GM21529 (cell line): ENCODE measurements at regions not wholly inside any gene's neighbourhood (a gene's known extent, or its start where the extent isn't known, plus 50 kb on each side); places are given as distances from the start of the nearest gene placed in this dataset.
A peak's percentile ranks its signal among the peaks of the same experiment; 100 is the strongest.

Experiments
- ATAC-seq: cut with Tn5 transposase; IDR thresholded peaks from one replicate; pipeline ENCODE4 v1.9.1; 2021; ENCODE audit not compliant: unreplicated experiment

DNA sequence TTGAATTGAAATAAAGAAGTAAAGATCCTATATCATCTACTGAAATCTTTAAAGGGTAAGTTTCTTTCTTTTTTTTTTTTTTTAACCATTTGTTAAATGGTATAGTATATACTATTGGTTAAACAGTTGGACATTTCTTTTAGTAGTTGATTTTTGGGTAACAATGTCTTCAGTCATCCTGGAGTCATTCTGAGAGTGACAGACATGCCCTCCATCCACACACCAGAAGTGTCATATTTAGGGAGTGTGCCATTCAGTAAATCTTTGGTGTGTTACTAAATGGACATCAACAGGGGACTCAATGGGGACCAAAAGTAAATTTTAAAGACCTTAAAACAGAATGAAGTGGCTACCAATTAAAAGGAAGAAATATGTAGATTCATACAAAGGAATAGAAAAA is 50.8 kb upstream of the SLC39A10 start:
- ATAC-seq = no peak

DNA sequence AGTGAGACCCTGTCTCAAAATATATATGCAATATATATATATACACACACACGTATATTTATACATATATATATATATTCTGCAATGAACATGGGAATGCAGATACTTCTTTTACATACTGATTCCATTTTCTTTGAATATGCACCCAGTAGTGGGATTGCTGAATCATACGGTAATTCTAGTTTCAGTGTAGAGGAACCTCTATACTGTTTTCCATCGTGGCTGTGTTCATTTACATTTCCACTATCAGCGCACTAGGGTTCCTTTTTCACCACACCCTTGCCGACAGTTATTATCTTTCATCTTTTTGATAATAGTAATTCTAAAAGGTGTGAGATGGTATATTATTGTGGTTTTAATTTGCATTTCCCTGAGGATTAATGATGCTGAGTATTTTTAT is 52.3 kb upstream of the SLC39A10 start:
- ATAC-seq = no peak

DNA sequence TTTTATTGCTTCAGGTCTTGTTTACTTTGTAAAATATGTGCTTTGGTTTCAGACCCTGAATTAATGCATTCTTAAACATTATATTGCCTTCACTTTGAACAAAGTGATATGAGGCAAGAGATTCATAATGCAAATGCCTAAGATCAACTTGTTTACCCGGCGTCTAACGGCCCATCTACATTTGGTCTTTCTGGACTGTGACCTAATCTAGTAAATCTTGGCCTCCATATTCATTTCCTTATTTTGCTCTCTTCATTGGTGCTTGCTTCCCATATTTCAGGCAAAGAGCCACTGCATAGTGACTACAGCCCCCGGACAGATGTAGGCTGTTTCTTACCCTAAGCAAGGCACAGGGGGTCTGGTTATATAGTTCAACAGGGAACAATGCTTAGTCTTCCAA is 53.0 kb upstream of the SLC39A10 start:
- no peak for ATAC-seq

DNA sequence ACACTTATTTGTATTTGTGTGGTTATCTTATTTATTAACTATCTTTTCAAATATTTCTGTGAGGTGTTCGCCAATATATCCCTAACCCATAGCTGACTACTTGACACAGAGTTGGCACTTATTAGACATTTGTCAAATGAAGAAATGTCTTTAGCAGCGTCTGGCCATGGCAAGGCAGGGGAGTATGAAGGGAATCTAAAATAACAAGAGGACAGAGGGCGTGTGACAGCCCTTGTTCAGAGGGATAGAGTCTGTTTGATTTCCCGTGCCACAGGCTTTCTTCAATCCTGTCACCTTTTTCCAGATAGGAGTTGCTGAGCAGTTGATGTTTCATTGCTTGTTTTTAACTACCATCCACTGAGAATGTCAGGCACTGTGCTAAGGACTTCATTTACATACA is 53.6 kb upstream of the SLC39A10 start:
- no peak for ATAC-seq

DNA sequence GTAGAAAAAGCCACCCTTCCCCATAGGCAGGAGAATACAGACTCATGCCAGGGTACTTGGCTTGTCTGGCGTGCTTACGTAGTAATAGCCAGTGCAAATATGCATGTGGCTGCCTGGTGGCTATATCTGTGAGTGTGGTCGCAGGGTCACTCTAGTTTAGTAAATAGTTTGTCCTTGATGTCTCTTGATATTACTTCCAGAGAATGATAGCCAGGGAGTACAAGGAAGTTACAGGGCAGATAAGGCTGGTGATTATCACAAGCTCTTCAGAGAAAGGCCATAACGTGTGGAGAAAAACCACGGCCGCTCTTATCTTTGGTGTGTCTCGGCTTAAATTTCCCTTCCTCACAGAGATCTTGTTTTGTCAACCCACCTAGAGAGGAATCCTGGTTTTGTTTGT is 54.3 kb upstream of the SLC39A10 start:
- ATAC-seq = no peak

DNA sequence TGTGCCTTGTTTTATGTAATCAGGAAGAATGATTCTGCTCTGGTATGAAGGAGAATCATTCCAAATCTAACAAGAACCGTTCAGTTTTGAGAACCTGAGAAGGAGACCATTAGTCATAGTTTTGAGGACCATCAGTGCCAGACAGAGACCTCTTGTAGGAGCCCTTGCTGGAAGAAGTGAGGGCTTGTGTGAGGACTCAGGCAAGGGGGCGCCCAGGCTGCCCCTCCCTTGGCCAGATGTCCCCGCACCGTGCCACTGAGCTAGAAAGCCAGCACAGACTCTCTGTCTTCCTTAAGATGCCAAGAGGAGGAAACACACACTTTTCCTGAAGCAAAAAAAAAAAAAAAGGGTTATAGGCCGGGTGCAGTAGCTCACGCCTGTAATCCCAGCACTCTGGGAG is 55.7 kb upstream of the SLC39A10 start:
- no peak for ATAC-seq

DNA sequence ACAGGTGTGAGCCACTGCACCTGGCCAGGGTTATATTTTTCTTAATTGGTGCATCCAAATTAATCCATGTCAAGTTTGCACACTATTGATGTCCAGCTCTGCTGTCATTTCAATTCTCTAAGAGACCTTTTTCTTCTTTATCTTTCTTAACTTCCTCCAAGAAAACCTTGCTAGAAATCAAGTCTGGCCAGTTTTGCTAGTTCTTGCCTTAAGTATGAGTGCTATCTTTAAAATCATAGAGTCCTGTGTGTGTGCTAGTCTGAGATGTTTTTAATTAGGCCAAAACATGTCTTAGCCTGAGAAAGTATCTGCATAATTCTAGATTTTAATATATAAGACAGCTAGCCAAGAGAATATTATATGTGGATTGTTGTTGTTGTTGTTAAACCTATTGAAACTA is 56.2 kb upstream of the SLC39A10 start:
- no peak for ATAC-seq

DNA sequence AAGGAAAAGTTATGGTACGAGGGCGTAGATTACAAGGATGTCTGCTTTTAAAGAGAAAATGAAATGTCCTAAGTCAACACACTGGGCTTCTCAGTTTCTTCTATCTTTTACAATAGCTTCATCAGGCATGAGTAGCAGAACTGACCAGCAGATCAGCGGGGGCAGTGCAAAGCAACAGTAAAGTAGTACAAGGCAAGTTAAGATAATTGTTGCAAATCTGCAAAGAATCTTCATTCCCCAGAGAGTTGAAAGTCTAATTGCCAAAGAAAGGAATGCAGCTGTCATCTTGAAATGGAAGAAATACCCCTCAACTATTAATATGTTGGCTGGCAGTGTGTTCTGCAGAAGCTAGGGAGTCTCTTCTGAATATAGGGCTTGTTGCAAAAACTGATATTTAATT is 60.2 kb upstream of the SLC39A10 start:
- ATAC-seq = no peak

DNA sequence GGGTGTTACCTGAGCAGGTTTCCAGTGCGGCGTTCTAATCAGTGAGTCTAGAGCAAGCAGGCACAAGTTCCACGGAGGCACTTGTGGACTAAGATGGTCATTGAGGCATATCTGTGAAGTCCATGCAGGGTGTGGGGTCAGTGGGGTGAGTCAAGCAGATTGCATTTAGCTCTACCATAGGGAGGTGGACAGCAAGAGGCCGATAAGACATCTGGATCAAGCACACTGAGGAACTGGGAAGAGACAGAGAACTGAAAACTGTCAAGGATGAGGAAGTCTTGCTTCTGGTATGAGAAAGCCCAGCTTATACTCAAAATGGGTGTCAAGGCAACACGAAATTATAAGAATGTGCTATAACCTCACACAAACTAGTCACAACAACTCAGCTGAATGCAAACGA is 61.2 kb upstream of the SLC39A10 start:
- ATAC-seq = peak; percentile 58

DNA sequence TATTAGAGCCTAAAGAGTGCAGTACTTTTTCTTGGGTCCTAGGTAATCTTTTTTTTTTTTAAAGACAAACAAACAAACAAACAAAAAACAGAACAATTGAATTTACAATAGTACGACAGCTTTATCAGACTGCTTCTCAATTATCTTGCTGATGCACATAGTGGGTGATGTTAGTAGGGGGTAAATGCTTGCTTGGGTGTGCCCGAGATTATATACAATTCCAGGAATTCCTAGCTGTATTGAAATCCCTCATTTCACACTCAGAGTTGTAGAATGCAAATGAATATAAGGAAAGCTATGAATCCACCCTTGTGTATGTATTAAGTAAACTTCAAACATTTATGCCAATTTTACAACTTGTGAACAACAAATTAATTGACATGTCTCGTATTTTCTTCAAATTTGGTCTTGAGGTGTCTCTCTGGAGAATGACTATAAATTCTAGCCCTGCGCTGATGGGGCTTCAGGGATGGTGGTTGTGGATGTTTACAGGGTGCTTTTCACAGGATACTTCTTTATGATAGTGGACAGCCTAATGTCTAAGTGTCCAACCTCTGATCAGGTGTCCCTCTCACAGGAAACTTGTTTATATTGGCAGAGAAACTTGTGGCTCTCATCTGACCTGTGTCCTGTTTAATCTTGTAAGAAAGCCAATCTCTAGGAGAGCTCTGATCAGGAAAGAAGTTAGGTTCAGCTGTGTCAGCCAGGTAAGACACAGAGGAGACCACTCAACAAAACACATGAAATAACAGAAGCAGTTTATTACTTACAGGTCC is 61.9 kb upstream of the SLC39A10 start:
- ATAC-seq = no peak

DNA sequence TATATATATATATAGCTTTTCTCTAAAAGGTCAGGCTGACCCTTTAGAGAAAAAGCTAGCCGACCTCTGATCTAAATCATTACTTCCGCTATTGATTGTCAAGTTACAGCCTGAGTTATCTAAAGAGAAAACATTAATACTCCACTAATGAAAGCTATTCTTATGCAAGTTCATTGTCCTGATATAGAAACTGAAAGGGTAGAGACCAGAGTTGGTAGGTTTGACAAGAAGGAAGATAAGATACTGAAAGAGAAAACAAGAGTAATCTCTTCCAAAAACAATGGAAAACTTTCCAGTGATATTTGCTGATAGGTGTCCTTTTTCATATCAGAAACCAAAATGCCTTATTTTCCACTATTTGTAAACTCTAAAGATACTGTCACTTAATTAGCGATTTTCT is 62.8 kb upstream of the SLC39A10 start:
- ATAC-seq = no peak

DNA sequence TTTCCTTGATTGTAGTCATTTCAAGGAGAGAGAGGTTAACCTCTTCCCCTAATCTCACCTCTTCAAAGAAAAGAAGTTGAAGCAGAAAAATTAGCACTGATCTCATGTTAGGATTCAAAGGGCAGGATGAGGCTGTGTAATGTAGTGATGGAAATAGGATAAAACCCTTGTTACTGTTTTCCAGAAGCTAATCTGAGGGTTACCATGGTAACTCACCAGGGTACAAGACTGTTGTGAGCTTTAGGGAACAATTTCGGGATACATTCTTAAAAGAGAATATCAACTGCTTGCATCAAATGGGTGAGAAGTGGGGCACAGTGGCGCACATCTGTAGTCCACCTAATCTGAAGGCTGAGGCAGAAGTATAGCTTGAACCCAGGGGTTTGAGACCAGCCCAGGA is 64.9 kb upstream of the SLC39A10 start:
- ATAC-seq = no peak

DNA sequence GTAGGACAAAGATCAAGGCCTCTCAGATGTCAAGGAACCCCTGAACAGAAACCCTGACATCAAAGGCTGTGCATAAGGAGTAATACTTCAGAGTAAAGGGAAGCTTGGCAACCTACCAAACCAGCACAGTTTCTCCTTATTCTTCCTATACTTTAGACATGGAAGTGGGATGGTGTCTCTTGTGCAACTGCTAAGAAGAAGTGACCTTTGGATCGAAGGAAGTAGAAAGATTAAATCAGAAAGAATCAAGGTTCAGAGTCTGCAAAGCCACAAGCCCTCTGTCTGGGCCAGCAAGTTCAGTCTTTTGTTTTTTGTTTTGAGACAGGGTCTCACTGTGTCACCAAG is 66.2 kb upstream of the SLC39A10 start:
- ATAC-seq = no peak

DNA sequence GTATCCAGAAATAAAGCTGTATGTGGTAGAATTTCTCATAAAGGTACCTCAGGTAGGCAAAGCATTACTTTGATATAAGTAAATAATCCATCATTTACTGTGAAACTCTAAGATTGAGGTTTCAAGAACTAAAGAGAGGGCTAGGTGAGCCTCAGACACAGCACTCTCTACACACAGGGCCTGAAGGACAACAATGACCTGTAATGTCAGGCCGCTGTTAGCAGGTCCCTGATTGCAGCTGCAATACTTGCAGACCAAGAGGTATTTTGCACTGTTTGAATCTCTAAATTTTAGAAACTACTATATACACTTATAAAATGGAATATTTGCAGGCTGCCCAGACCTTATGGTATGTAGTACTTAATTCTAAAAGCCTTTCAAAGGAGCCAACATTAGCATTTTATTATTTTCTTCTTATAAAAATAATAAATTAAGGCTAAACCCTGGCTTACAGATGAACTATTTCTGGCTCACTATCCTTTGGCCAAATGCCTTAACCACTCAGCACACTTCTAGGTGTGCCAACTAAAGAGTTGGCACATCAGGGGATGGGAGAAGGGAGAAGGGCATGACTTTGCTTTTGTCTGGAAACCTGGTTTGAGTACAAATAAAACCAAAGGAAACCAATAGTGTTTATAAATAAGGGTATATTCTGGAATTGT is 66.7 kb upstream of the SLC39A10 start:
- ATAC-seq = no peak

DNA sequence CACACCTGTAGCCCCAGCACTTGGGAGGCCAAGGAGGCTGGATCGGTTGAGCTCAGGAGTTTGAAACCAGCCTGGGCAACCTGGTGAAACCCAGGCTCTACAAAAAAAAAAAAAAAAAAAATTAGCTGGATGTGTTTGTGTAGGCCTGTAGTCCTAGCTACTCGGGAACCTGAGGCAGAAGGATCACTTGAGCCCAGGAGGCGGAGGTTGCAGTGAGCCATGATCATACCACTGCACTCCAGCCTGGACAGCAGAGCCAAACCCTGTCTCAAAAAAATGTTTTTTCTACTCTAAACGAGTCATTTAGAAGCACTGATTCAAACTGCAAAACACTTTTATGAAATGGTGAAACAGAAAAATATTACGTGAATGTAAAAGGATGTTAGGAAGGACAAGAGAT is 69.1 kb upstream of the SLC39A10 start:
- no peak for ATAC-seq

DNA sequence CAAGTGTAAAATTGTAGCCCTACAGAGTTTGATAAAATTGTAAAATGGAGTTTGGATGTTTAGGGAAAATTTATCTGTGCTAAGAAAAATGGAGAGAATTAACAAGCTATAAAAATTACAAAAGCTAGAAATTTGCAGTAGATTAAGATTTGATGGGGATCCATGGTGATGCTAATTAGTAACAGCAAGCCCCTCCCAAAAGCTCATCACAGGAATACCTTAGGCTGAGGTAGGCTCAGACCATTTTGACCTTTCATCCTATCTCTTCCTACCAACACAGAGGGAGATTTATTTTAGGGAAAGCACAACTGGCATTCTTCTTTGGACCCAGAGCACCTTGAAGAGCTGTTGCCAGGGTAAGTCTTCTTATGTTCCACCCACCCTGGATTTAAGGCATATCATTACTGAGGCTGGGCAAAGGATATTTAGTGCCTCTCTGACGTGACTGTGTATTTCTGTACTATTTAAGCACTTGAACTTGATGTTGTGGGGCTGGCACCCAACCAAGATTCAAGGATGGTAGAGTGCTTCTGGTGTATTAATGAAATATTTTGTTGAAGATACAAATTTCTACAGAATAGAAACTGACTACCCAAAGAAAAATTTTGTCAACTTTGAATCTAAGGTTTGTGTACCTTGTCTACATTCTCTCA is 70.8 kb upstream of the SLC39A10 start:
- ATAC-seq = no peak

DNA sequence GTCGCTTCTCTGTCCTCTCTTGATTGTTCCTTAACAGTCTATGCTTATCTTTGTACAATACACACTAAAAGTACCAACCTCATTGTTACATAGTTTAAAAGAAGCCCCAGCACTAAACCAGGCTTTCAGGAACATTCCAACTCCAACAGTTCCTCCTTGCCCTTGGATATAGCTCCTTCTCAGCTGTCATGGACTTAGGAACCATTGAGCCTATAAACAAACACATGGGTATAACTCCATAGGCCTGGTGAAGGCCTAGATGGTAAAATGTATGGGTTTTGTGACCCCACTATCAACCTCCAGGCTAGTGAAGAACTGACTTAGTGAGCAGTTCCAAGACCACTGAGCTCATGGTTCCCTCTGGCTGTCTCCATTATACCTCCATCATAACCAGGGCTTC is 74.8 kb upstream of the SLC39A10 start:
- ATAC-seq = no peak

DNA sequence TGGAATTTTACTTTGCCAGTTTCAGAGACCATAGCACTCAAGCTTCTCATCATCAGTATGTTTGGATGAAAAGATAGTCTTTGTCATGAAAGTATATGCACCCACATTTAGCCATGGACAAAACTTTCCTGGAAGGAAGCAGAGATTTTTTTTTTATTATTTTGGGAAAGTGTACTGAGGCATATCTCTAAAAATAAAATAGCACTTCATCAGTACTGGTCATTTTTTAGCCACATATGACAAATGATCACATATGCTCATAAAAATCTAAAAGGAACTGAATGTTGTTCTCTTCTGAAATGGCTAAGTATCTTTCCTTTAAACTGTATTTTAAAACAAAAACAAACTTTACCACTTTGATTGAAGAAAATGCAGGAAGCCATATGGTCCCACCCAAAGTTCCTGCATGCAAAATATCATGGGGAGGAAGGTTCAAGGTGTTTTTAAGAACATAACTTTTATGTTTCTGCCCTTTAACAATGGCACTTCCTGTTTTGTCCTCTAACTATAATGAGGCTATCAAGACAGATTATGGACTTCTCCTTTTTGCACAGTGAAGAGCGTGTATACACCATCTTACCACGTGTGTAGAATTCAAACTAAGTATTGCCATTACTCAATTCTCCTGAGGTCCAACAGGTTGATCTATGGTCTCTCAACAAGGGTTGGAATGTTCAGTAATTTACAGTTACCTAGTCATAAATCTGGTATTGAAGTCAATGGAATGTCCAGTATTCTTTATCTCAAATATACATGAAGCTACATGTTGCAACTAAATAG is 77.1 kb upstream of the SLC39A10 start:
- ATAC-seq = peak; percentile 53

DNA sequence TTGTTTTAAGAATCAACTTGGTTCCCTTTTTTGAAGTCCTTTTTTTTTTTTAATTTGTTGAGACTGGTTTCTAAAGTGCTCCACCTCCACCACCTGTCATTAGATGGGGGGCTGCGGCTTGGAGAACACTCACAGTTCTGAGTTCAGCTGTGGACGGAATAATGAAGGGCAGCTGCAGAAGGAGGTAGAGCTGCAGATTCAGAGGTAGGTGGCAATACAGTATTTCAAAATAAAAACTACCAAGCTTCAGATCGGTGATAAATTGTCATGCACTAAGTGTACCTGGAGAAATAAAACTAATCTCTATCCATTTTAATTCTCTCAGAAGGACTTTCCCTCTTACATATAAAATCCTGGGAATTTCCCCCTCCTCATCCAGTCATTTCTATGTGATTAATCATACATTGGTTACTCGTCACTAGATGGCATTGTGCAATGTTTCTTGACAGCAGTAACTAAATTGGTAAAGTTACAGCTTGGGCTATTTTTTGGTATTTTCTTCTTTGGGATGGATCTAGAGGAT is 81.1 kb upstream of the SLC39A10 start:
- ATAC-seq = peak; percentile 67

DNA sequence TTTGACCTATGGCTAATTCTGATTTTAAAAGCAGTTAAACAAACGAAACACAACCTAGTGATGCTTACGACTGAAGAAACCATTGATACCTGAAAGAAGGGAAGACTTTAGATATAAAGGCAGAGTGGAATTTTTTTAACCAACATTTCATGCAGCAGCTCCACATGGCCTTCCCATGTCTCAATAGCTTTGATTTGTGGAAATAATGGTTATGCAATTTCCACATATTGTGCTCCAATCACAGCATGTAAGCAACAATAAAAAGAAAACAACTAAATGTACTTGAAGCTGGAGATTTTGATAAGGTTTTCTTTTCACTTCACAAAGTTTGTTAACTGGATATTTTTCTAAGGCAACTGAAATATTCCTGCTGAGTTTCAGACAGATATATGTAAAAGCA is 82.0 kb upstream of the SLC39A10 start:
- no peak for ATAC-seq

DNA sequence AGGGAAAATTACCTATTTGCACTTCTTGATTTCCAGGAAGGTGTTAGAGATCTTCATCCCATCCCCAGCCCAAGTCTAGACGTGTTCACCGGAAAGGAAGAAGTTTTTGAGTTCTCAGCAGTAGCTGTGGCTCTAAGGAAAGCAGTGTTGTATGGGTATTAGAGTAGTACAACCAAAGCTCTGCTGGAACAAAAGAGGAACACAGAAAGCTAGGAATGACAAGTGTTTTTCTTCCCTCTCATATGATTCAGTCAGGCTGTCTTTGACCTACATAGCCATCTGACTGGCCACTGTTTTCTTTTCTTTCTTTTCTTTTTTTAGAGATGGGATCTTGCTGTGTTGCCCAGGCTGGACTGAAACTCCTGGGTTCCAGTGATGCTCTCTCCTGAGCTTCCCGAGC is 82.7 kb upstream of the SLC39A10 start:
- no peak for ATAC-seq
